Islet precursor cell (in vitro differentiated cells): ENCODE measurements at regions not wholly inside any gene's neighbourhood (a gene's known extent, or its start where the extent isn't known, plus 50 kb on each side); places are given as distances from the start of the nearest gene placed in this dataset.
"Not testable (repeated sequence)": the region's sequence is repeated elsewhere in the genome, so short reads cannot be mapped to it uniquely, and the experiment has no call there.

ENCODE experiments used
- DNase-seq: peaks from one replicate; pipeline ENCODE4 v3.0.0-alpha.2; 2018

DNA sequence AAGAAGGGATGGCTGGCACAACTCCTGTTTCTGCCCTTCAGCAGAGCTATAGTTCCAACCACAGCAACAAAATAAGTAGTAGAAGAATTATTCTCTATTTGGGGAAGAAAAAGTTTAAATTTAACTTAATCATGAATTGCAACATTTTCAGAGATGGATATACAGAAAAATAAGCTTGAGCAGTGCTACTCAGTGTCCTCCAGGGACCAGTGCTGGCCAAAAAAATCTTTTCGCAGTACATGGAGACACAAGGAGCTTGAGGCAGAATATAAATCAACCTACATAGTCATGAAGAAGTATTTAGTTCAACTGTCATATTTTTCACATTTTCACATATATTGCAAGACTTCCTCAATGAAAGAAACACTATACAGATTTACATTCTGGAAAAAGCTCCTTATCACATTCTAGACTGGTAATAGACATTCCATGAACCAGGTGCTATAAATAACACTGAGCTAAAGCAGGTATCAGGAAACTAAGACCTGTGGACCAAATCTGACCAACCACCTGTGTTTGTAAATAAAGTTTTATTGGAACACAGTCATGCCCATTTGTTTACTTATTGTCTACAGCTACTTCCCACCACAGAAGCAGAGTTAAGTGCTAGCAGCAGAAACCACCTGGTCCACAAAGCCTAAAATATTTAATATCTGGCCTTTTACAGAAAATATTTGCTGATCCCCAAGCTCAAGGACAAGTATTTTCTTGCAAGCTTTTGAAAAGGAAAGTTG, 101.9 kb downstream of the RGS21 start:
- DNase-seq = no peak

DNA sequence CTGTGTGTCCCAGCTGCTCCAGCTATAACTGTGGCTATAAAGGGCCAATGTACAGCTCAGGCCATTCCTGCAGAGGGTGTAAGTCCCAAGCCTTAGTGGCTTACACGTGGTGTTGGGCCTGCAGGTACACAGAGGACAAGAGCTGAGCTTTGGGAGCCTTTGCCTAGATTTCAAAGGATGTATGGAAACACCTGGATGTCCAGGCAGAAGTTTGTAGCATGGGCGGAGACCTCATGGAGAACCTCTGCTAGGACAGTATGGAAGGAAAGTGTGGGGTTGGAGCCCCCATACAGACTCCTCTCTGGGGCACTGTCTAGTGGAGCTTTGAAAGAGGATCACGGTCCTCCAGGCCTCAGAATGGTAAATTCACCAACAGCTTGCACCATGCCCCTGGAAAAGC, 113.9 kb downstream of the RGS21 start:
- no peak for DNase-seq

GRCh38 chr1:192435704-192436103, 118.9 kb downstream of the RGS21 start:
- DNase-seq = no peak

DNA sequence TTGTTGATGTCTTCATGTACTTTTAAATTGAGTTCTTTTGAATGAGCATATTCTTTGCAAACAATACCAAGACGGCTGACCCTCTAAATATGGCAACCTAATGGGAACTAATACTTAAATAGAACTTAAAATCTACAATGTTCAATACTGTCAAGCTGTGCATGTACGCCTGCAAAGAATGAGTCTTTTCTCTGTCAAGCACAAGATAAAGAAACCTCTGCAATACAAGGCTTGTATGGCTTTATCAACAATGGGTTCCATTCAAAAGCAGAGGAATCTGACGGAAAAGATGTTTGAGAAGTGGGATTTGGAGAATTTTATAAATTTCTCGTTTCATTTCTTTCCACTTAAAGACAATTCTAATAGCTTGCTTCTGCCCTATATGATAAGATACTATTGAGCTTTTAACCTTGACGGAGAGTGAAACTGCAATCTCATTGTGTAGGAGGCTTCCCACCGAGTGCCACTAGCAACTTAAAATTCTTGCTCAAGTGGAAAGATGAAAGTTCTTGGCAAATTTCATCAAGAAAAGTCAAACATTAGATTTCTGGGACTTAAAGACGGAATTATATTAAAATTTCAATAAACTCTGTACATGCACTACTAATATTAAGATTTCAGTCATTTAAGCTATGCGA, 119.8 kb downstream of the RGS21 start:
- no peak for DNase-seq

DNA sequence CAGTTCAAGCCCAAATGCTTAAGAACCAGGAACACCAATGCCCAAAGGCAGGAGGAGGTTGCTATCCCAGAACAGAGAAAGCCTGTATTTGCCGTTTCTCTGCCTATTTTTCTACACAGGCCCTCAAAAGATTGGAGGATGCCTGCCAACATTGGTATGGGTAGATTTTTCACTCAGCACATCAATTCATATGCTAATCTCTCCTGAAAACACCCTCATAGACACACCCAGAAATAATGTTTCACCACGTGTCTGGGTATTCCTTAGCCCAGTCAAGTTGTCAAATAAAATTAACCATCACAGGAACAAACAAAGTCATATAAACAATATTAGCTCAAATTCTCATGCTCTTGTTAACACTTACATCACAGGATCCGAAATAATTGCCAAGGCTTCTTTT, 121.9 kb downstream of the RGS21 start:
- DNase-seq = no peak

DNA sequence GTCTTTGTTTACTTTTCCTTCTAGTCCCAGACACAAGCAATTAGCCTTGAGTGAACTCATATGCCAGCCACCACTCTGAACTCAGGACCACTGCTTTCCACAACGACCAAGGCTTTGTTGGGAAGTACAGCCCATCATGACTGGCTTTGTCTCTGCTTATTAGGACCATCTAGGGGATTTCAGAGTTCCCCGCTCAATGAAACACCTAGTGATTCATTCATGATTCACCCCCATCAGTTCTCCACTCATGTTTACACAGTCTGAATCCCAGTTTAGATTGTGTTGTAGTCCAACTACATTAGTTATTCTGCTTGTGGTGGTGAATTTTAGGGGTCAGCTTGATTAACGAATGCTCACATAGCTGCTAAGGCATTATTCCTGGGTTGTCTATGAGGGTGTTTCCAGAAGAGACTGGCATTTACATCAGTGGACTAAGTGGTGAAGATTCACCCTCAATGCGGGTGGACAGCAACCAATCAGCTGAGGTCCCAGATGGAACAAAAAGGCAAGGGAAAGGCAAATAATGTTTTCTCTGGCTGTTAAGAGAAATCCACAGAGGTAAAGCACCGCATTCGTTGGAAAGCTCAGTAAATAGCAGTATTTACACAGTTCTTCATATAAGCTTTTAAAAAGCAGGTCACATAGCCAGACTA, 122.7 kb downstream of the RGS21 start:
- peak; percentile 59 for DNase-seq

GRCh38 chr1:192441492-192441891, 124.7 kb downstream of the RGS21 start:
- no peak for DNase-seq

DNA sequence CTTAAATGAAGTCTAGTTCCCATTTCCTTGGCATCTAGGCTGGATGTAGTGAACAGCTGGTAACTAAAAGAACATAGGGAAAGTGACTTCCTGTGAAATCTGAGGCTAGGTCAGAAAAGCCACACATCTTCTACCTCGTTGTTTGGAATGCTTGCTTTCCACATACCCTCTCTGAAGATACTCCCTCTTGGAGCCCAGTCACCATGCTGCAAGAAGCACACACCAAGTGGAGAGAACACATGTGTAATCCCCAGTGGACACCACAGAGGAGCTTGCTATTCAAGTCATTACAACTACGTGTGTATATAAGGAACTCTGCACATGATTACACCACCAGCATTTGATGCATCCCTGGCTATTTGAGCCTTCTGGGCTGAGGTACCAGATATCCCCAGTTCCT, 125.9 kb downstream of the RGS21 start:
- DNase-seq = no peak

DNA sequence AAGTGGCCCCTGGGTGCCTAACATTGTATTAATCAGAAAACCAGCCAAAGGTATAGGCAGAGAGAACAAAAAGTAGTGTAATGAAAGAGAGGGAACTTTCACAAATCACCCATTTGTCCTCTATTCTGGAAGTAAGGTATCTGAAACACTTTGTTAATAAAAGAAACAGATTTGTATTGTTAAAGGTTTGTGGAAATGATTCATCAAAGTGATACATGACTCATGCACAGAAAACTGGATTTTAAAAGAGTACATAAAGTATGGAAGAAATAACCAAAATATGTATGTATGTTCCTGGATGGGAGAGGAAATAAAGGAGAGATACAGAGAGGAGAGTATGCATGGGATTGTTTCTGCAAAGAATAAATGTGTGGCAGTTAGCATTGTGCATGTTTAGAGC, 126.8 kb downstream of the RGS21 start:
- DNase-seq = no peak

DNA sequence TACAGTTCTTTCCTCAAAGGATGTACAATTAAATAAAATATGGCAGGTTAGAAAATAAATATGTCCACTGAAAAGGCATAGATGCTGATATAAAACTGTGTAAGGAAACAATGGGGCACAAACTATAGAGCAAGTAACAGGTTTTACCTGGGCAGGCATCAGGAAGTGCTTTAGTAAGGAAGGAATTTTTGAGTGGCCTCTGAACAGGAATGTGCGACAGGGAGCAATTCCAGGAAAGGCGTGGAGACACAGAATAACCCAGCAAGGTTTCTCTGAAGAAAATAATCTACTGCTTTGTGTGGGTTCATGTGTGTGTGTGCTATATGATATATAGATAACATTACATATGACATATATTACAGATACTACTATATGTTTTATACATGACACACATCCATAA, 128.4 kb downstream of the RGS21 start:
- DNase-seq = no peak

- no peak for DNase-seq
Measured at GRCh38 chr1:192445839-192446489, 129.2 kb downstream of the RGS21 start.

- no peak for DNase-seq
Measured at GRCh38 chr1:192448026-192448578, 127.5 kb upstream of the RGS1 start.

DNA sequence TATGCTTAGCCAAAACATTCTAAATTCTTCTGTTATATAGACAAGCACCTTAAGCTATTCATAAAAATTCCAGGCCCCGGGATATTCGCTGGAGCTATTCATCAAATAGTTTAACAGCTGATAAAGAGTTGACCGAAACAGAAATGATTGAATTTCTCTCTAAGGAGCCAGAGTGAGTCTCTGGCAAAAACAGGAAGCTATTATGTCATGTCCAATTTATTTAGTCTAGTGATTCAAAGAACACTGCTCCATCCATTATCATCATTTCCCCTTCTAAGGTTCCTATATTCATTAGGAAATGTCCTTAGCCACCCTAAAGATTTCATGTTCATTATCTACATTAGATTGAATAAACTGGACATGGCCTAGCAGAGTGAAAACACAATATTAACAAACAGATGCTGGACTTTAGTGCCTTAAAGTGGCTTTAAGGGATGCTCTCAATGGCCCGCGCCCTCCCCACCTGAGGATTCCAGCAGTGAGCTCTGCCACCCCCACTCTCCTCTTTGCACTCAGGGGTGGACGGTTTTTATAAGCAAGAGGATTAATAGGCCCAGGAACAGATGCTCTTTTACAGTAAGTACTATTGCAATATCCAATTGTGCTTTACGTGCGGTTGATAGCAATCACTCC, 122.1 kb upstream of the RGS1 start:
- DNase-seq = no peak

DNA sequence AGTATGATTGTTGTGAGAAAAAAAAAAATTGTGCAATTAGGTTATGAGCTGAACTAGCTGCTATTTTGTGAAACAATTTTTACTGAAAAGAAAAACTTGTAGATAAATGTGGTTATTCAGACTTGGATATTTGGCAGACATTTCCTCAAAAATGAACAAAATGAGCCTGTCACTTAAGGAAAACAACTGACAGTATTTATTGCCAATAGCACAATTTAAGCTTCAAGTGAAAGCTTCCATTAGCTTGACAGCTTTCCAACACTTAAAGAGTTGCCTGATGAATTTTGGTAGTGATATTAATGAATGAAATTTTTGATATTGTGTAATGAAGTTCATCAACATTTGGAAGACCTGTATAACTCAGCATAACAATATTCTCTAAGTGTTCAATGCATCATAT, 116.1 kb upstream of the RGS1 start:
- no peak for DNase-seq

GRCh38 chr1:192461684-192462083, 113.9 kb upstream of the RGS1 start:
- DNase-seq = no peak

- no peak for DNase-seq
Measured at GRCh38 chr1:192462616-192463015, 113.0 kb upstream of the RGS1 start.

GRCh38 chr1:192463661-192464060, 111.9 kb upstream of the RGS1 start:
- DNase-seq = no peak

DNA sequence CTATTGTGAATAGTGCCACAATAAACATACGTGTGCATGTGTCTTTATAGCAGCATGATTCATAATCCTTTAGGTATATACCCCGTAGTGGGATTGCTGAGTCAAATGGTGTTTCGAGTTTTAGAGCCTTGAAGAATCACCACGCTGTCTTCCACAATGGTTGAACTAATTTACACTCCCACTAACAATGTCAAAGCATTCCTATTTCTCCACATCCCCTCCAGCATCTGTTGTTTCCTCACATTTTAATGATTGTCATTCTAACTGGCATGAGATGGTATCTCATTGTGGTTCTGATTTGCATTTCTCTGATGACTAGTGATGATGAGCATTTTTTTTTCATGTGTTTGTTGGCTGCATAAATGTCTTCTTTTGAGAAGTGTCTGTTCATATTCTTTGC, 110.4 kb upstream of the RGS1 start:
- DNase-seq = not testable (repeated sequence)

DNA sequence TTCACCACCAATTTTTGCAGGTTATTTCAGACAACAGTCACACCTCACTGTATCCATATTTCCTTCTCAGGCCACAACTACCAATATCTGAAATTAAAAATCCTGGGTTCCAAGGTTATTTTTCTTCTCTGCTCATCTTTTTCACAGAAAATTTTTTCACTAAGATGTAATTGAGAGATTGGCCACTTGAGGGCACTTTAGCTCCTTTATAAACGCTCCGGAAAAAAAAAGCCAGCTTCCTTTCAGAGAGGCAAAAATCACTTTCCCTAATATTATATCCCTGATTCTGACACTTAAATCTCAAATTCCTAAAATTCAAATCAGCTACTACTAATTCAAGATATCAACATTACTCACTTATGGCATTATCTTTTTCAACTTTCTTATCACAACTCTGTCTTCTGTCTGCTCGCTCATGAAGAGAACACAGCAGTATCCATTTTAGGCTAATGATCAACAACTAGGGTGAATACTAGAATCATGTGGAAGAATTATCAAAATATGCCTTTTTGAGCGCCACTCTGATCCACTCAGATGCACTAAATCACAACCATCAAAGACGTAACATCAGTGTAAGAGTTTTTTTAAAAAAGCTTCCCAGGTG, 101.4 kb upstream of the RGS1 start:
- no peak for DNase-seq

DNA sequence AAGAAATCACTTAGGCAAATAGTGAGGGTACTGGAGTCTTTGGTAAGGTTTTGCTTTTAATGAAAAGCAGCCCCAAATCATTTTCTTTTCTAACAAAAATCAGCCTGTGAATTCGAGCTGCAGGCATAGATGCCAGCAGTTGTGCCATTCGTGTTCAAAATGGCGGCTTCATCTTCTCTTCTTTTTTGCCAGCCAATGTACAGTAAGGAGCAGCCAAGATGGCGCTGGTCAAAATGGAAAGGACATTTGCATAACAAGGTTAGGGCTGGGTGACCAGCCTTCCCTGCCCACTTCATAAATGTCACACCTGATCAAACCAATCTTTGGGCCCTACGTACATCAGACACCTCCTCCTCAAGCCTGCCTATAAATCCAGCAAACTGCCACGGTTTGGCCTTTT, 100.2 kb upstream of the RGS1 start:
- DNase-seq = no peak

- no peak for DNase-seq
Measured at GRCh38 chr1:192475970-192476369, 99.6 kb upstream of the RGS1 start.

DNA sequence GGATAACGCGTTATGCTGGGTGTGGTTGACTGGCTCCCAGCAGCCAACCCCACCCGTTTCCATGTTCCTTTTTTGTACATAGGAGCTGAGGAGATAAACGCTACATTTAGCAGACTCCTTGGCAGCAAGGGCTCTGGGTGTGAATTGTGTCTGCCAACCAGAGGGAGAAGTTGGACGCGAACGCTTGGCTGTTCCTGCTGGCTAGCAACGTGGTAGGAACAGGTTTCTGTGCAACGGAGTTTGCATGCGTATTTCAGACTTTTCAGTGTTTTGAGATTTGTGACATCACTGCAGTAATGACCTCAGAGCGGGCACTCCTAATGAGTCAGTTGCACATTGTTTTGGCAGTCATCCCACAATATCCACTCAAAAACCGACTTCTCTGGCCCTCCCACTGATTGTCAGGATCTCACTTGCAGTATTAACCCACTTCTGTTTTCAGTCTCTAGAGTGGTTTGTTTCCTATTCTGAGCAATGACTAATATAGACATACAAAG, 98.7 kb upstream of the RGS1 start:
- DNase-seq = no peak
